Vagina (tissue), 2 donors: ENCODE measurements at regions not wholly inside any gene's neighbourhood (a gene's known extent, or its start where the extent isn't known, plus 50 kb on each side); places are given as distances from the start of the nearest gene placed in this dataset.

Experiments
- DNase-seq, 2 donors: peaks; one replicate each; pipeline ENCODE4 v3.0.0-alpha.2; 2017; ENCODE audit errors: extremely low spot score in 2 of 2
- H3K27ac ChIP-seq: fragments of 200-600 bp; sonication (generic); one replicate; pipeline ENCODE4 v1.5.1; 2019
- H3K27me3 ChIP-seq: fragments of 200-600 bp; sonication (generic); one replicate; pipeline ENCODE4 v1.5.1; 2019
- H3K36me3 ChIP-seq, 2 donors: fragments of 200-600 bp; sonication (generic); one replicate each; pipeline ENCODE4 v1.5.1; 2017 to 2019
- H3K4me1 ChIP-seq: fragments of 200-600 bp; sonication (generic); one replicate; pipeline ENCODE4 v1.5.1; 2019
- H3K4me3 ChIP-seq, 2 donors: fragments of 200-600 bp; sonication (generic); 1 replicate in 1 of 2; 2 replicates in 1 of 2; pipeline ENCODE4 v1.5.1; 2016 to 2019
- H3K9me3 ChIP-seq: fragments of 200-600 bp; sonication (generic); one replicate; pipeline ENCODE4 v1.5.1; 2019
- POLR2A ChIP-seq, 2 donors: fragments of 450-650 bp; IDR thresholded peaks; one replicate each; pipeline ENCODE4 v1.6.1; 2017; ENCODE audit warnings: antibody characterized with exemption in 2 of 2, mild to moderate bottlenecking in 2 of 2, moderate library complexity in 2 of 2
- POLR2AphosphoS5 ChIP-seq, 2 donors: sonication (generic); formaldehyde crosslinking; IDR thresholded peaks; one replicate each; pipeline ENCODE4 v1.9.0; 2017; ENCODE audit warnings: antibody characterized with exemption in 2 of 2, mild to moderate bottlenecking in 2 of 2, low read depth in 1 of 2; ENCODE audit not compliant: insufficient read depth in 1 of 2
- intact Hi-C: fragments of 100-400 bp; cut with DNase I; formaldehyde crosslinking; loops from one replicate; pipeline ENCODE4 v1.15.1; 2023
- TF ChIP-seq, protein P1 (sequence below), 3 experiments: fragments of 450-650 bp in 2 of 3; fragments of 200-600 bp in 1 of 3; sonication (generic) in 1 of 3; IDR thresholded peaks; one replicate each; pipeline ENCODE4 v1.5.1; 2017 to 2019; ENCODE audit warnings: antibody characterized with exemption in 3 of 3, mild to moderate bottlenecking in 2 of 3, moderate library complexity in 2 of 3

DNA sequence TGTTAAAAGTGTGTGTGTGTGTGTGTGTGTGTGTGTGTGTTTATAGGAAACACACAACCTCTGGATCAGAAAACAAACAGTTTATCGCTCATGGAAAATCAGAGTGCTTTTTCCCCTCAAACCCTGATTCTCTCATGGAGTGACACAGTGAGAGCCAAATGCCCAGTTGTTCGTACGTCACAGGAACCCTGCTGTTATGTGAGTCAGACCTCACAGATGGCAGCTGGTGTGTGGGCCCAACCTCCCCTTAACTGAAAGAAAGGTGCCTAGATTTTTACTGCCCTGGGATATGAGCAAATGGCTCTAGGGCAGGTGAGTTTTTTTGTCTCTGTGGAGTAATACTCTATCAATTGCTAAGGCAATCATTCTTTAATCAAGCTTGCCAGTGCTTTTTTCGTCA, 1788.1 kb downstream of the BRINP3 start:
- Histone ChIP-seq H3K36me3 (no peaks in the 10 kb centered on the region), H3K4me3 (no peak overlapping the region), H3K27me3 (no peaks in the 10 kb centered on the region), H3K27ac (no peak overlapping the region), H3K4me1 (no peaks in the 10 kb centered on the region), H3K9me3 (no peaks in the 10 kb centered on the region)
- no peak for TF ChIP-seq POLR2A (IDR thresholded peaks at IDR 0.05)
- TF ChIP-seq, protein P1, sequence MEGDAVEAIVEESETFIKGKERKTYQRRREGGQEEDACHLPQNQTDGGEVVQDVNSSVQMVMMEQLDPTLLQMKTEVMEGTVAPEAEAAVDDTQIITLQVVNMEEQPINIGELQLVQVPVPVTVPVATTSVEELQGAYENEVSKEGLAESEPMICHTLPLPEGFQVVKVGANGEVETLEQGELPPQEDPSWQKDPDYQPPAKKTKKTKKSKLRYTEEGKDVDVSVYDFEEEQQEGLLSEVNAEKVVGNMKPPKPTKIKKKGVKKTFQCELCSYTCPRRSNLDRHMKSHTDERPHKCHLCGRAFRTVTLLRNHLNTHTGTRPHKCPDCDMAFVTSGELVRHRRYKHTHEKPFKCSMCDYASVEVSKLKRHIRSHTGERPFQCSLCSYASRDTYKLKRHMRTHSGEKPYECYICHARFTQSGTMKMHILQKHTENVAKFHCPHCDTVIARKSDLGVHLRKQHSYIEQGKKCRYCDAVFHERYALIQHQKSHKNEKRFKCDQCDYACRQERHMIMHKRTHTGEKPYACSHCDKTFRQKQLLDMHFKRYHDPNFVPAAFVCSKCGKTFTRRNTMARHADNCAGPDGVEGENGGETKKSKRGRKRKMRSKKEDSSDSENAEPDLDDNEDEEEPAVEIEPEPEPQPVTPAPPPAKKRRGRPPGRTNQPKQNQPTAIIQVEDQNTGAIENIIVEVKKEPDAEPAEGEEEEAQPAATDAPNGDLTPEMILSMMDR (IDR thresholded peaks at IDR 0.05): no peak
- TF ChIP-seq POLR2AphosphoS5 (IDR thresholded peaks at IDR 0.05; ENCODE audit: insufficient read depth in 1 of 2, low read depth in 1 of 2): no peak
- intact Hi-C loops: no loop called here
- no peak for DNase-seq

DNA sequence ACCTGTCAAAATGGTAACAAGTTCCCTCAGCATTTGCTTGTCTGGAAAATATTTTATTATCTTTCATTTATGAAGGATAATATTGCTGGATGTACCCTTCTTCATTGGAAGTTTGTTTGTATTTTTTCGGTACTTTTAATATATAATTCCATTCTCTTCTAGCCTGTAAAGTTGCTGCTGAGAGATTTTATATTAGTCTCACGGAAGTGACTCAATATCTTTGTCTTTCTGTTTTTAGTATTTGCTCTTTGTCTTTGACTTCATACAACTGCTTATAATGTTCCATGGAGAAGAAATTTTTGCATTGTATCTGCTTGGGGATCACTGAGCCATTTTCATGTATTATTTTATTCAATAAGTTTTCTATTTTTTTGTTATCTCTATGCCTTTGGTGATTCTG, 1777.5 kb downstream of the BRINP3 start:
- DNase-seq: no peak
- intact Hi-C loops: no loop called here
- Histone ChIP-seq H3K27ac (no peak overlapping the region), H3K4me1 (no peaks in the 10 kb centered on the region), H3K4me3 (no peak overlapping the region), H3K27me3 (no peaks in the 10 kb centered on the region), H3K36me3 (no peaks in the 10 kb centered on the region), H3K9me3 (no peaks in the 10 kb centered on the region)
- no peak for TF ChIP-seq POLR2A (IDR thresholded peaks at IDR 0.05)
- no peak for TF ChIP-seq POLR2AphosphoS5 (IDR thresholded peaks at IDR 0.05; ENCODE audit: insufficient read depth in 1 of 2, low read depth in 1 of 2)
- TF ChIP-seq, protein P1 (IDR thresholded peaks at IDR 0.05): no peak

DNA sequence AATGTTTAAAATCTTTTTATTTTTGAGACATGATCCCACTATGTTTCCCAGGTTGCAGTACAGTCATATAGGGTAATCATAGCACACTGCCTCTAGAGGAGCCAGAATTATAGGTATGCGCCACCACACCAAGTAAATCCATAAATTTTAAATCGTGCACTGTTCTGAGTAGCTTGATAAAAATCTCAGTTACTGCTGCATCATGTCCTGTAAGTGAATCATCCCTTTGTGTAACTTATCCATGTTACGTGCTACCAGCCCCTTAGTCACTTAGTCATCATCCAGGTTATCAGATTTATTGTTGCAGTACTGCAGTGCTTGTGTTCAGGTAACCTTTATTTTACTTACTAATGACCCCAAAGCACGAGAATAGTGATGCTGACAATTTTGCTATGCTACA, 1770.9 kb downstream of the BRINP3 start:
- Histone ChIP-seq H3K4me3 (no peak overlapping the region), H3K9me3 (no peaks in the 10 kb centered on the region), H3K36me3 (no peaks in the 10 kb centered on the region), H3K27me3 (no peaks in the 10 kb centered on the region), H3K4me1 (no peaks in the 10 kb centered on the region), H3K27ac (no peak overlapping the region)
- DNase-seq: no peak
- TF ChIP-seq POLR2A (IDR thresholded peaks at IDR 0.05) (no peak), POLR2AphosphoS5 (IDR thresholded peaks at IDR 0.05; ENCODE audit: insufficient read depth in 1 of 2, low read depth in 1 of 2) (no peak)
- TF ChIP-seq, protein P1 (IDR thresholded peaks at IDR 0.05): no peak
- intact Hi-C loops: no loop called here

DNA sequence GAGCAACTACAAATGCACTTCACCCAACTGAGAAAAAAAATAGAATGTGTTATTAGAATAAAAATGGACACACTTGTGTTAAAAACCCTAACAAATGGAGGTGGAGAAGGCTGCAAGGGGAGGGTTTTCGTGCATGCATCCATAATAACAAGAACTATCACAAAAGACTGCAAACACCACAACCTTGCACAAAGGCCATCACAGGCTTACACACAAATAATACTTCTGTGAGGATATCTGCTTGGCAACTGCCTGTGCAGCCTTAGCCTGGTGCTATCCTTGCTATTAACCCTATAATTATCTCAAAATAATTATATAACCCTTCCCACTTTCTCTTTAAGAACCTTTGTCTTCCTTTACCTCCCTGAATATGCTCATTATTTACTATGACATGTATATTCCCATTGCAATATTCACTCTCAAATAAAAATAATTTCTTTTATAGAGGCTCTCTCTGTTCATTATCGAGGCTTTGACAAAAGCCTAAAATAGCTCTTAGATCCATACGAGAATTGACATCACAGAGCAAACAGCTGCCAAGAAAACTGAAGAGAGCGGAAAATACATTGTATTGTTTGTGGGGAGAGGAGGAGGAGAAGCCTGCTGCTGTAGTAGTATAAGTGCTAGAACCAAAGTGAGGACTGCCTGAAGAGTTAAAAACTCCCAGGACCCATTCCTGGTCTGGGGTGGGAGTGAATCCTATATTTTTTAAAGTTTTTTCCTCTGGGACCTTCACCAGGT, 1768.7 kb downstream of the BRINP3 start:
- H3K36me3 ChIP-seq: no peaks in the 10 kb centered on the region
- H3K27ac ChIP-seq: no peak overlapping the region
- no peak overlapping the region for H3K4me3 ChIP-seq
- H3K27me3 ChIP-seq: no peaks in the 10 kb centered on the region
- TF ChIP-seq POLR2A (IDR thresholded peaks at IDR 0.05) (no peak), POLR2AphosphoS5 (IDR thresholded peaks at IDR 0.05; ENCODE audit: insufficient read depth in 1 of 2, low read depth in 1 of 2) (no peak)
- TF ChIP-seq, protein P1 (IDR thresholded peaks at IDR 0.05): no peak
- H3K4me1 ChIP-seq: no peaks in the 10 kb centered on the region
- DNase-seq: no peak
- intact Hi-C loops: no loop called here
- H3K9me3 ChIP-seq: no peaks in the 10 kb centered on the region

DNA sequence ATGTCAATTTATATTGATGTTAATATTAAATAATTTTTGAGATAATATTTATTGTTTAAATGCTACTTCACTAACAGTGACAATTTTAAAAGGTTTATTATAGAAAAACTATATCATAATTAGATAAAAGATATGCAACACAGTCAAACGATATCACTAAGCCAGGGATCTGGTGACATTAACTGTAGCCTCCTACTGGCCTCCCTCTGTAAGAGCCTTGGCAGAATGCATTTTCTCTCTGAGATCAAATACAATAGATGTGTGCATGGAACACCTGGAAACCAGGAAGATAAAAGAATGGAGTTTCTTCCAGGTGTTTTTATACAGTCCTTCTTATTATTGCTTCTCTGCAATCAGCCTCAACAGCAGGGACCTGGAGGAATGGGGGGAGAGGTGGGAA, 1762.1 kb downstream of the BRINP3 start:
- TF ChIP-seq, protein P1 (IDR thresholded peaks at IDR 0.05): no peak
- TF ChIP-seq POLR2AphosphoS5 (IDR thresholded peaks at IDR 0.05; ENCODE audit: insufficient read depth in 1 of 2, low read depth in 1 of 2): no peak
- no peak for TF ChIP-seq POLR2A (IDR thresholded peaks at IDR 0.05)
- H3K4me3 ChIP-seq: no peak overlapping the region
- DNase-seq: no peak
- no peak overlapping the region for H3K27ac ChIP-seq
- intact Hi-C loops: no loop called here
- no peaks in the 10 kb centered on the region for H3K27me3 ChIP-seq
- H3K36me3 ChIP-seq: no peaks in the 10 kb centered on the region
- H3K9me3 ChIP-seq: no peaks in the 10 kb centered on the region
- H3K4me1 ChIP-seq: no peaks in the 10 kb centered on the region
